Activated T-helper 17 cell treated with anti-CD3 and anti-CD28 coated beads, Interleukin-2, amount 50 U/mL, for 72 hours (primary cell): ENCODE measurements at regions not wholly inside any gene's neighbourhood (a gene's known extent, or its start where the extent isn't known, plus 50 kb on each side); places are given as distances from the start of the nearest gene placed in this dataset.

Experiments used
- ATAC-seq: fragments of 150-1000 bp; cut with Tn5 transposase; replicated peaks from 2 replicates; pipeline ENCODE4 v1.10.0; 2021; ENCODE audit warnings: mild to moderate bottlenecking, moderate library complexity
- H3K27ac Mint-ChIP-seq: one replicate; pipeline ENCODE4 v1.8.0; 2022; ENCODE audit warnings: mixed read lengths
- H3K27me3 Mint-ChIP-seq: one replicate; pipeline ENCODE4 v1.8.0; 2022; ENCODE audit warnings: mixed read lengths
- H3K36me3 Mint-ChIP-seq: one replicate; pipeline ENCODE4 v1.8.0; 2022; ENCODE audit warnings: low read depth, mild to moderate bottlenecking, mixed read lengths
- H3K4me1 Mint-ChIP-seq: one replicate; pipeline ENCODE4 v1.8.0; 2022; ENCODE audit warnings: mixed read lengths
- H3K4me3 Mint-ChIP-seq: one replicate; pipeline ENCODE4 v1.8.0; 2022; ENCODE audit warnings: mild to moderate bottlenecking, mixed read lengths
- H3K9me3 Mint-ChIP-seq: one replicate; pipeline ENCODE4 v1.8.0; 2022; ENCODE audit warnings: mixed read lengths

- ATAC-seq, result no peak
- no peaks in the 10 kb centered on the region for H3K36me3 Mint-ChIP-seq
- H3K4me1 Mint-ChIP-seq, result no peaks in the 10 kb centered on the region
- no peak overlapping the region for H3K4me3 Mint-ChIP-seq
- no peaks in the 10 kb centered on the region for H3K9me3 Mint-ChIP-seq
- H3K27ac Mint-ChIP-seq, result no peak overlapping the region
- H3K27me3 Mint-ChIP-seq, result peaks cover 3% of the 10 kb centered on the region
Observed at GRCh38 chr4:129346734-129347133, 250.8 kb downstream of the C4orf33 start.

DNA sequence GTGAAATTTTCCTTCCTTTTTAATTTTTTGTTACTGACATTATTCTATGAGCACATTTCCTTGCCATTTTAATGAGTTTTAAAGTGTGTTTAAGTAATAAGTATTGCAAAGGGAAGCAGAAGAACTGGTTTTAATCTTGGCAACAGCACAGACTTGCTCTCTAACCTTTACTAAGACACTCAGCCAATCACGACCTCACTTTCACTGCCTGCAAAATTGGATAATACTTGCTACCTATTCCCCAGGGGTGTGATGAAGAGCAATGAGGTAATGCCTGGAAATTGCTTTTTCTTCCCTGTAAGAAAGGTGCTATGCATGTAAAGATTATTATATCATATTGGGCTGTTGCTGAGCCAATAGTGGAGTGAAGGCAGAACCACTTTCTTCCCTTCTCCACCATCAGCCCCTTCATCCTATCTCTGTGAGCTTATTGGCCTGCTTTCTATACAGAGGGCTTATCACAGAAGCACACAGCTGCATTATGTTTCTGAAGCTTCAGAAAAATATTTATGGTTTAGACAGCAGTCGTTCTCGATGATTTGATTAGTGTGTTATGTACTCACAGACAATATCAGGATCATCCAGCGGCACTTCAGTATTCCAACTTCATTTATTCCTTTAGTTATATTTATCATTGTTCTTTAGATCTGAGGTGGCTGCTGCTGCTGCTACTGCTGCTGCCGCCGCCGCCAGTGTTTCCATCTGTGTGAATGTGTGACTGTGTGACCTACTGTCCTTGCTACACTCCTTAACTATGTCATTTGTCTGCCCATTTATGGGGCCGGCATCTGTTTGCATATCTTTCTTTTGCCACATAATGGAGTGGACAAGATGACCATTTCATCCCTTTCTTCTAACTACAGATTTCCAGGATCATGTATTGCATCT lies 255.1 kb downstream of the C4orf33 start:
- Mint-ChIP-seq H3K4me3 (no peak overlapping the region), H3K9me3 (no peaks in the 10 kb centered on the region), H3K36me3 (no peaks in the 10 kb centered on the region), H3K27me3 (peaks cover 19% of the 10 kb centered on the region), H3K27ac (no peak overlapping the region), H3K4me1 (no peaks in the 10 kb centered on the region)
- no peak for ATAC-seq

DNA sequence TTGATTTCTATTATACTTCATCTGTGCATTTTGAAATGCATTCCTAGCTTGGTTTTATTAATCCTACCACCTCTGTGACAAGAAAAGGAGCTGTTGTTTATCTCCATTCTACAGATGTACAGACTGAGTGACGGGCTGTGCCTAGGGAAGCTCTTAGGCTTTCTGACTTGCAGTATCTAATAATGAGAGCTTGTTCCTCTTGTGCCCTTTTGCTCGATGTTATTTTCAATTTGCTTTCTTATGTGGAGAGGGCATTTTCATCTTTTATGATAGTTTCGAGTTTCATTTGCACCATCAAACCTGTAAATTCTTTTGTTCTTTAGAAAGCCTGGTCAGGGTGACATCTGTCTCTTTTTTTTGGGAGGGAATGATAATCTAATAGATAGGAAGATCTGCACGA lies 256.5 kb downstream of the C4orf33 start:
- no peak for ATAC-seq
- no peak overlapping the region for H3K4me3 Mint-ChIP-seq

DNA sequence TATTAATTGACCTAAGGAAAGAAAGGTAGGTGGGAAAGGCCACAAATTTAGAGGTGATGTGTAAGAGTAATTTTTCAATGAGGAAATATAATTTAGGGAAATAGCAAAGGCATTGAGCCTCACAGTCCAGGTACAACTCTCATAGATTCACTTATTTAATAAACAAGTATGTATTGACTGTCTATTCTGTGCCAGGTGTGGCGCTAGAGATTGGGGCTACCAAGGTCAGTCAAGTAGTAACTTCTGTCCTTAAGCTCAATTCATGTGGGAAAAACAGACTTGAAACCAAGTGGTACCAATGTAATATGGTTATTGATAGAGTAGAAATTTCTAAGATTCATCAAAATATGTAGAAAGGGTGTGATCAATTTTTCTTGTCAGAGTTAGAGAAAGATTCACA lies 257.5 kb downstream of the C4orf33 start:
- no peaks in the 10 kb centered on the region for H3K4me1 Mint-ChIP-seq
- peaks cover 19% of the 10 kb centered on the region for H3K27me3 Mint-ChIP-seq

More for the DNA sequence above, 256.5 kb downstream of the C4orf33 start:
- Mint-ChIP-seq H3K9me3 (no peaks in the 10 kb centered on the region), H3K27ac (no peak overlapping the region), H3K36me3 (no peaks in the 10 kb centered on the region), H3K27me3 (peaks cover 19% of the 10 kb centered on the region), H3K4me1 (no peaks in the 10 kb centered on the region)

GRCh38 chr4:129355031-129355430 lies 259.1 kb downstream of the C4orf33 start:
- H3K27ac Mint-ChIP-seq, result no peak overlapping the region
- no peaks in the 10 kb centered on the region for H3K36me3 Mint-ChIP-seq
- no peaks in the 10 kb centered on the region for H3K9me3 Mint-ChIP-seq
- ATAC-seq, result no peak
- no peaks in the 10 kb centered on the region for H3K4me1 Mint-ChIP-seq
- no peak overlapping the region for H3K4me3 Mint-ChIP-seq
- peaks cover 25% of the 10 kb centered on the region for H3K27me3 Mint-ChIP-seq

More for the DNA sequence above, 257.5 kb downstream of the C4orf33 start:
- ATAC-seq, result no peak
- H3K27ac Mint-ChIP-seq, result no peak overlapping the region
- H3K9me3 Mint-ChIP-seq, result no peaks in the 10 kb centered on the region
- H3K4me3 Mint-ChIP-seq, result no peak overlapping the region
- no peaks in the 10 kb centered on the region for H3K36me3 Mint-ChIP-seq

GRCh38 chr4:129355516-129355915 lies 259.6 kb downstream of the C4orf33 start:
- no peak overlapping the region for H3K4me3 Mint-ChIP-seq
- no peak overlapping the region for H3K27ac Mint-ChIP-seq
- no peaks in the 10 kb centered on the region for H3K36me3 Mint-ChIP-seq
- H3K4me1 Mint-ChIP-seq, result no peaks in the 10 kb centered on the region
- H3K27me3 Mint-ChIP-seq, result peaks cover 22% of the 10 kb centered on the region
- ATAC-seq, result no peak
- H3K9me3 Mint-ChIP-seq, result no peaks in the 10 kb centered on the region

DNA sequence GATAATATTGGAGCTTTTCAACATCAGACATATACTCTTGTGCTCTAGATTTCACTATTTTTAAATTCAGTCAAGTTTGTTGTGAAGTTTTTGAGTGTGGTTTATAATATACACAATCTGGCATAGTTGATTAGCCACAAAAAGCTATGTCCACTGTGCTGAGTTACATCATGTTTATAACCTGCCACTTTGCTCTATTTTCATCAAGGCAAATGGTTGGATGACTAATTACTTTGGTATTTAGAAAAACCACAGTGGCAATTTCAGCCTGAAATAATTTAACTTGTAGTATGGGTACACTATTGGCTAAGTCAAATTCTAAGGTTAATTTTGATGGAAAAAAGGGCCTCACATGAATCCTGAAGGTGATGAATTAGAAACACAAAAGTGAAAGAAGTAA lies 262.6 kb downstream of the C4orf33 start:
- peaks cover 5% of the 10 kb centered on the region for H3K4me1 Mint-ChIP-seq
- peaks cover 31% of the 10 kb centered on the region for H3K27me3 Mint-ChIP-seq
- H3K36me3 Mint-ChIP-seq, result no peaks in the 10 kb centered on the region
- no peak overlapping the region for H3K27ac Mint-ChIP-seq
- H3K4me3 Mint-ChIP-seq, result no peak overlapping the region
- no peaks in the 10 kb centered on the region for H3K9me3 Mint-ChIP-seq
- ATAC-seq, result no peak

DNA sequence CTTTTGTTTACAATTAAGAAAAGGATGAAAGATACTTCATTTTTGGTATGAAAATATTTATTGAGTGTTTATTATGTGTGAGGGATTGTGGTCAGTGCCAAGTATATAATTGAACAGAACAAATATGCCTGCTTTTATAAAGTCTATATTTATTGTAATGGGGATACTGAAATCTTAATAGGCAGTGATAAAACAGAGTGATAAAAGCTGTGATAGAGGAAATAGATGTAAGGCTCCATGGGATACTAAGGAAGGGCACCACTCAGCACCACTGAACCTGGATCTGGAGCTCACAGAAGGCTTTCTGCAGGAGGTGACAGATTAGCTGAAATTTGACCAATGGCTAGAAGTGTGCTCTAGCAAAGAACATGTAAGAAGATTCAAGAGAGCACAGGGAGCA lies 263.5 kb downstream of the C4orf33 start:
- no peak overlapping the region for H3K27ac Mint-ChIP-seq
- peaks cover 5% of the 10 kb centered on the region for H3K4me1 Mint-ChIP-seq
- no peak for ATAC-seq
- H3K4me3 Mint-ChIP-seq, result no peak overlapping the region
- no peaks in the 10 kb centered on the region for H3K9me3 Mint-ChIP-seq
- H3K36me3 Mint-ChIP-seq, result no peaks in the 10 kb centered on the region
- H3K27me3 Mint-ChIP-seq, result peaks cover 23% of the 10 kb centered on the region

DNA sequence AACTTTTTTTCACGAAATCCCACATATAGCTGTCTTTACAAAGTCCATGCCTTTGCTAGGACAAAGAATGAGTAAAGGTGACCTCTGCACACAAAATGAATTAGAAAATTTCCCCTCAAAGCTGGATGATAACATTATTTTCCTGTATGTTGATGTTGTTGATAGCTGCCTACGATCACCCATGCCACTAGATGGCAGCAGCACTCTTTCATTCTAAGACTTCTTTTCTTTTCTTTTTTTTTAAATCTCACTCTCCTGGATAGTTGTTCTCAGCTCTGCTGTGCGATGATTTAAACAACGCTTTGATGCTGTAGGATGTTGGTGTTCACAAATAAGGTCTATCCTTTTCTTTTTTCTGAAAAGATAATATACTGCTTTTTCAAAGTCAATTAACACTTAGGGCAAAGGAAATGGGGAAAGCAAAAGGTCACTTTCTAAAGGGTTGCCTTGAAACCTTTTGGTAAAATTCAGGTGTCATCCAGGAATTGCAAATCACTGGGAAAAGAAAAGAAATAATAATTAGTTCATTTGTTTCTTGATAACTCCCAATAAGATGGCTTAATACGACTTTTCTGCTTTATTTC lies 266.8 kb downstream of the C4orf33 start:
- H3K36me3 Mint-ChIP-seq, result no peaks in the 10 kb centered on the region
- H3K4me1 Mint-ChIP-seq, result peaks cover 5% of the 10 kb centered on the region
- no peaks in the 10 kb centered on the region for H3K9me3 Mint-ChIP-seq
- no peak overlapping the region for H3K27ac Mint-ChIP-seq
- ATAC-seq, result no peak
- peaks cover 14% of the 10 kb centered on the region for H3K27me3 Mint-ChIP-seq
- no peak overlapping the region for H3K4me3 Mint-ChIP-seq

DNA sequence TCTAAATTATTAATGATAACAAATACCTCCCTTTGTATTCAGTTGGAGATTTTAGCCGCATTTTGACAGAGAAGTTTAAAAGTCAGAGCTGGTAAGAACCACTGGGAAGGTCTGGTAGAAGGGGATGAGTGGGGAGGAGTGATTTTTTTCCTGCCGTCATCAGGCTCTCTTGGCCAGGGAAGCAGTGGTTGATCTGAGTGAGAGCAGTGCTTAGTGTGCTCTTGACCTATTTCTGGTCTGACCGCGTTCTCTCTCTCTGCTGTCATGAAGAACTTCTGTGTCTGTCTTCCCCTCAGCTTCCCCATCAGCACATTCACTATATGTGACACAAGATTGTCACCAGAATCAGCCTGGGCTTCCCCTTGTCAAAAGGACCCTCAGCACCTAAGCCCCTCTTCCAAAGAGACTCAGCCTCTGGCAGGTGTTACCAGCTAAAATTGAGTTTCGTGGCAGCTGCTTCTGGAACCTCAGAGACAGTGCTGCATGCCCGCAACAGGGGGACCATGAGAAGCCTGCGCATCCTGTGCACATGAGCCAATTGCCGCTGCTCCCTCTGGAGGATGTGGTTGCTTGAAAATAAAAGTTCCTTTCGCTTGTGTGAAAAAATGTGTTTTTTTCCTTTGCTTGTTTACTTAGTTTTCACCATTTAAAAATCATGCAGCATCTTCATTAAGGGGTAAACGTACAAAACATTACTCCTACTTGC lies 268.9 kb downstream of the C4orf33 start:
- Mint-ChIP-seq H3K27ac (no peak overlapping the region), H3K9me3 (no peaks in the 10 kb centered on the region), H3K27me3 (peaks cover 20% of the 10 kb centered on the region), H3K4me3 (no peak overlapping the region), H3K36me3 (no peaks in the 10 kb centered on the region), H3K4me1 (peaks cover 5% of the 10 kb centered on the region)
- no peak for ATAC-seq

GRCh38 chr4:129369361-129370010 lies 273.5 kb downstream of the C4orf33 start:
- H3K36me3 Mint-ChIP-seq, result no peaks in the 10 kb centered on the region
- ATAC-seq, result no peak
- H3K27me3 Mint-ChIP-seq, result peaks cover 10% of the 10 kb centered on the region
- H3K9me3 Mint-ChIP-seq, result no peaks in the 10 kb centered on the region
- H3K4me3 Mint-ChIP-seq, result no peak overlapping the region
- H3K4me1 Mint-ChIP-seq, result no peaks in the 10 kb centered on the region
- H3K27ac Mint-ChIP-seq, result no peak overlapping the region

DNA sequence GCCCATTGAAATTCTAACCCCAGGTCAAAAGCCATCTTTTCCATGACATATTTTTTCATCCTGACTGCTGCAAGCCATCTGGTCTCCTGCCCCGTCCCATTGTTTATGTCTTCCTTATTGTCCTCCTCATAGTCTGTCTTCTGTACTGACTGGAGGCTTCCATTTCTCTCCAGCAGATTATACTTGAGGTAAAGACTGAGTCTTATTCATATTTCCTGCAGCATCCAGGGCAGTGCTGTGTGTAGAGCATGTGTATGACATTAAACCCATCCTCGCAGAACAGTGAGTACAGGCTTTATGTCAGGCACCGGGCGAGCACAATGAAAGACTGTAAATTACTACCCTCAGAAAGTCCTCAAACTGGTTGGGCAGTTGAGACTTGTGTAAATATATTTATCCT lies 275.1 kb downstream of the C4orf33 start:
- H3K36me3 Mint-ChIP-seq, result no peaks in the 10 kb centered on the region
- H3K4me1 Mint-ChIP-seq, result no peaks in the 10 kb centered on the region
- H3K4me3 Mint-ChIP-seq, result no peak overlapping the region
- no peak overlapping the region for H3K27ac Mint-ChIP-seq
- no peak for ATAC-seq
- peaks cover 10% of the 10 kb centered on the region for H3K27me3 Mint-ChIP-seq
- H3K9me3 Mint-ChIP-seq, result no peaks in the 10 kb centered on the region

- no peaks in the 10 kb centered on the region for H3K9me3 Mint-ChIP-seq
- H3K4me1 Mint-ChIP-seq, result no peaks in the 10 kb centered on the region
- no peak overlapping the region for H3K27ac Mint-ChIP-seq
Observed at GRCh38 chr4:129371926-129372325, 276.0 kb downstream of the C4orf33 start.

GRCh38 chr4:129377131-129377845 lies 281.3 kb downstream of the C4orf33 start:
- no peaks in the 10 kb centered on the region for H3K4me1 Mint-ChIP-seq
- H3K27me3 Mint-ChIP-seq, result peaks cover 15% of the 10 kb centered on the region
- no peak for ATAC-seq
- H3K9me3 Mint-ChIP-seq, result no peaks in the 10 kb centered on the region
- H3K4me3 Mint-ChIP-seq, result no peak overlapping the region
- no peaks in the 10 kb centered on the region for H3K36me3 Mint-ChIP-seq
- no peak overlapping the region for H3K27ac Mint-ChIP-seq

More at GRCh38 chr4:129371926-129372325, 276.0 kb downstream of the C4orf33 start:
- Mint-ChIP-seq H3K36me3 (no peaks in the 10 kb centered on the region), H3K27me3 (peaks cover 14% of the 10 kb centered on the region), H3K4me3 (no peak overlapping the region)
- no peak for ATAC-seq
